Putamen (tissue), 1 donor: ENCODE measurements at regions not wholly inside any gene's neighbourhood (a gene's known extent, or its start where the extent isn't known, plus 50 kb on each side); places are given as distances from the start of the nearest gene placed in this dataset.
"Not testable (repeated sequence)": the region's sequence is repeated elsewhere in the genome, so short reads cannot be mapped to it uniquely, and the experiment has no call there.

Source experiments
- DNase-seq: peaks from one replicate; pipeline ENCODE4 v3.0.0-alpha.2; 2016; ENCODE audit warnings: low spot score

DNA sequence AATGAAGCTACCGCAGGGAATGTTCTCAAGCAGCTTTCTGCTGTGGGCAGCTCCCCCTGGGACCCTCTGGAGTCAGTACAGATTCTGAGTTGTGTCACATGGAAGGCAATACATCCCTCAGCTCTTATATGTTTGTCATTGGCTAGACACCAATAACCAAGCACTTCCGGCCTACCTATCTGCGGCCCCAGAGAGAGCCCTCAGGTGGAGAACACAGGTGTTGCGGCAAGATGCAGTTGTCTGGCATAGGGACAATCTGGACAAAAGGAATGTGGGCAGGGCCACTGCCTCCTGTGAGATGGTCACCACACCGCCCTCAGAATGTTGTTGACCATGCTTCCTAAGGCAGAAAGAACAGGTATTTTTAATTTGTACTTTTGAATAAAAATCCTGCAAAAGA, 118.7 kb downstream of the BRMS1L start:
- DNase-seq = no peak

- DNase-seq = no peak
Observed at GRCh38 chr14:35940291-35940690, 114.2 kb downstream of the BRMS1L start.

DNA sequence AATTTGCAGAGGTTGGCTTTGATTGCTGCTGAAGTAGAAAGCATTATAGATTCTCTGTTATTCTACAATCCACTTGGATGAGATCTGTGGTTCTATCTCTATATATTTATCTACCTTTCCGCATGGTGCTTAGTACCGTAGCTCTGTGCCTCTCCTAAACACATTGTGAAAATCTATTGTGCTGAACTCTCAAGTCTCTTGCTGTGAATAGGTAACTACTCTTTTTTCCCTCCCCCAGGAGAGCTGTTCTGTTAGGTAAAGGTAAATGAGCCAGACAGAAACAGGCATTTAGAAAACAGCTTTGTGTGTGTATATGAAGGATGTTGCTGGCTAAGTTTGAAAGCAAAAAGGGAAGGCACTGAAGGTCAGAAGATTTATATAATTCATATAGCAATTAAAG, 112.6 kb downstream of the BRMS1L start:
- DNase-seq = no peak

- DNase-seq = no peak
Observed at GRCh38 chr14:35934499-35934898, 108.4 kb downstream of the BRMS1L start.

DNA sequence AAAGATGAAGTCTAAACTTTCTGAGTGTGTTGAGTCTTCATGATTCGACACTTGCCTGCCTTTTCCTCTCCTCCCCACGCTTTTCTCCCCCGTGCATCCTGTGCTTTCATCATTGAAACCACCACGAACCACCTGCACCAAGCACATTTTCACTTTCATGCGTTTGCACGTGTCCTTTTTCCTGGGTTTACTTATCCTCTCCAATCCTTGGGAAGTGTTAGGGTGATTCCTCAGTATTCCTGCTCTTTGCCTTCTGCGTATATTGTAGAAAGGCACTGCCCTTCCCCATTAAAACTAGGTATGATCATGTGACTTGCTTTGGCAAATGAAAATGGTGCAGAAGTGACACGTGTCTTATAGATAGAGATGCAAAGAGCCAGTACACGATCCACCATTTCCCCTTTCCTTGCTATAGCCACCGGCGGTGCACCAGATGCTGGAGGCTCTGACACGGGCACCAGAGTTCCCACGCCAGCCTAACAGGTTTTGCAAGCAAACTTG, 106.6 kb downstream of the BRMS1L start:
- DNase-seq = no peak

- no peak for DNase-seq
Observed at GRCh38 chr14:35932136-35932535, 106.0 kb downstream of the BRMS1L start.

DNA sequence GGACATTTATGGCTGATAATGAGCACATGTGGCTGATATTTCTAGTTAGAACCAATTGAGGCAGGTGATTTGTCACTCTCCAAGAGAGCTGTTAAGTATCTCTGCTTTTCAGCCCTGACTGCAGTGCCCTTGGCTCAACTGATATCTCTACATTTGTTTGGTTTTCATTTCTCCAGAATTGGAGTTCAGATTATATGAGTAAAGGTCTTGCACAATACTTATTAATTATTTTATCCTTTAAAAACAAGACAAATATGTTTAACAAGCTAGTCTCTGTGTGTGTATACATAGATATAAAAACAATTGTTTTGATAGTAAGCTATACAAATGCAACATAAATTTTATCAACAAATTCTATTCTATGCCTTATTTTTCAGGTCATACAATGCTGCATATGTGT, 105.2 kb downstream of the BRMS1L start:
- DNase-seq = no peak

DNA sequence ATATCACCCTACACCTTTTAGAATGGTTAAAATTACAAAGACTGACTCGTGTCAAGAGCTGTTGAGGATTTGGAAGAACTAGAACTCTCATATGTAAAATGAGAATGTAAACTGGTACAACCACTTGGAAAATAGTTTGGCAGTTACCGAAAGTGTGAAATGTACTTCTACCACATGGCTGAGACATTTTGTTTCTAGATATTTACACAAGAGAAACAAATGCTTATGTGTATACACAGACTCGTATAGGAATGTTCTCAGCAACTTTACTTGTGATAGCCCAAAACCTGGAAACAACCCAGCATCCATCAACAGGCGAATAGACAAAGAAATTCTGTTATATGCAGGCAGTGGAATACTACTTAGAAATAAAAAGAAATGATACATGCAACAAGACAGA, 103.0 kb downstream of the BRMS1L start:
- no peak for DNase-seq

DNA sequence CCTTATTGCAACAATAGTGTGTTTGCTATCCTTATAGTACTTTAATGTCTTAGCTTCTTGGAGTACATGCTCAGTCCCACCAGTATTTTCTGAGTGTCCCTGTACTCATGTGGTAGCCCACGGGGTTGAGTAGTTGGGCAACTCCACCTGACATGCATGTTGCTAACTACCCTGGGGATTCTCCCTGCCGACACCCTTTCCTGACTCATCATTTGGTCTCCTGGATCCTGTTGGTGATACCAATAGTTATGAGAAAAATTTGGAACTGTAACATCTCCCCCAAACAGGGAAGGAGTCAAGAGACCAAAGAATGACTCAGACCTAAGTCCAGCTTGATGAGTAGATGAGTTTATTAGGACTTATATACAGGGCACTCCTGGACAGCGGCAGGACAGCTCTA, 101.6 kb downstream of the BRMS1L start:
- no peak for DNase-seq

DNA sequence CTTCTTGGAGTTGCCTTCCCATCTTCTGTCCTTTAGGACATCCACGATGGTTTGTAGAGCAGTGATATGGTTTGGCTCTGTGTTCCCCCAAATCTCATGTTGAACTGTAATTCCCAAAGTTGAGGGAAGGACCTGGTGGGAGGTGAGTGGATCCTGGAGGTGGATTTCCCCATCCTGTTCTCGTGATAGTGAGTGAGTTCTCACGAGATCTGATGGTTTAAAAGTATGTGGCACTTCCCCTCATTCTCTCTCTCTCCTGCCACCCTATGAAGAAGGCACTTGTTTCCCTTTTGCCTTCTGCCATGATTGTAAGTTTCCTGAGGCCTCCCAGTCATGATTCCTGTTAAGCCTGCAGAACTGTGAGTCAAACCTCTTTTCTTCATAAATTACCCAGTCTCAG, 99.2 kb downstream of the BRMS1L start:
- DNase-seq = no peak

- not testable (repeated sequence) for DNase-seq
Observed at GRCh38 chr14:35922590-35922989, 96.5 kb downstream of the BRMS1L start.

GRCh38 chr14:35921745-35922144, 95.6 kb downstream of the BRMS1L start:
- DNase-seq = no peak
